ENCODE measurements at regions not wholly inside any gene's neighbourhood (a gene's known extent, or its start where the extent isn't known, plus 50 kb on each side); places are given as distances from the start of the nearest gene placed in this dataset.
"Not testable (repeated sequence)": the region's sequence is repeated elsewhere in the genome, so short reads cannot be mapped to it uniquely, and the experiment has no call there.

- Histone ChIP-seq H3K4me2 (ENCODE audit: extremely low read depth, insufficient read depth, low read length) (no peak overlapping the region), H3K79me2 (ENCODE audit: control insufficient read depth, insufficient read depth, low read length) (no peaks in the 10 kb centered on the region), H2AFZ (ENCODE audit: low read length) (no peak overlapping the region), H4K20me1 (ENCODE audit: control insufficient read depth, extremely low read depth, insufficient read depth, low read length) (no peaks in the 10 kb centered on the region), H3K4me1 (ENCODE audit: control insufficient read depth, extremely low read depth, insufficient read depth, low read length) (no peaks in the 10 kb centered on the region), H3K4me3 (replicated peaks in 1 of 4; ENCODE audit: control extremely low read depth in 1 of 4, insufficient read depth in 1 of 4, low read depth in 3 of 4, low read length in 4 of 4) (no peak overlapping the region), H3K36me3 (ENCODE audit: control insufficient read depth, insufficient read depth, low read length) (no peaks in the 10 kb centered on the region), H3K27ac (ENCODE audit: insufficient read depth, low read length) (no peak overlapping the region), H3K9ac (ENCODE audit: insufficient read depth, low read length) (no peak overlapping the region), H3K27me3 (ENCODE audit: control insufficient read depth, insufficient read depth, low read length) (no peaks in the 10 kb centered on the region), H3K9me3 (ENCODE audit: control insufficient read depth, insufficient read depth, low read depth, low read length) (no peaks in the 10 kb centered on the region)
- TF ChIP-seq CTCF (conservative IDR thresholded peaks at IDR 0.05 in 1 of 2, IDR thresholded peaks at IDR 0.05 in 1 of 2; ENCODE audit: low read depth in 1 of 2, low read length in 2 of 2) = no peak
- TF ChIP-seq EZH2 (IDR thresholded peaks at IDR 0.05; ENCODE audit: low read length, missing control alignments) = no peak
- peak in 1 of 2 donors; percentile 33 for DNase-seq (ENCODE audit: low read depth in 2 of 2)
Observed at GRCh38 chr14:38547961-38548490, 292.1 kb upstream of the CLEC14A start.

- Histone ChIP-seq H3K27me3 (ENCODE audit: control insufficient read depth, insufficient read depth, low read length) (no peaks in the 10 kb centered on the region), H3K4me3 (replicated peaks in 1 of 4; ENCODE audit: control extremely low read depth in 1 of 4, insufficient read depth in 1 of 4, low read depth in 3 of 4, low read length in 4 of 4) (no peak overlapping the region), H3K9ac (ENCODE audit: insufficient read depth, low read length) (no peak overlapping the region), H3K4me2 (ENCODE audit: extremely low read depth, insufficient read depth, low read length) (no peak overlapping the region), H3K36me3 (ENCODE audit: control insufficient read depth, insufficient read depth, low read length) (no peaks in the 10 kb centered on the region), H2AFZ (ENCODE audit: low read length) (no peak overlapping the region), H3K79me2 (ENCODE audit: control insufficient read depth, insufficient read depth, low read length) (no peaks in the 10 kb centered on the region), H3K9me3 (ENCODE audit: control insufficient read depth, insufficient read depth, low read depth, low read length) (no peaks in the 10 kb centered on the region), H4K20me1 (ENCODE audit: control insufficient read depth, extremely low read depth, insufficient read depth, low read length) (no peaks in the 10 kb centered on the region), H3K4me1 (ENCODE audit: control insufficient read depth, extremely low read depth, insufficient read depth, low read length) (no peaks in the 10 kb centered on the region), H3K27ac (ENCODE audit: insufficient read depth, low read length) (no peak overlapping the region)
- no peak for TF ChIP-seq EZH2 (IDR thresholded peaks at IDR 0.05; ENCODE audit: low read length, missing control alignments)
- DNase-seq (ENCODE audit: low read depth in 2 of 2) = no peak
Observed at GRCh38 chr14:38546932-38547551, 291.1 kb upstream of the CLEC14A start.

GRCh38 chr14:38544776-38545175 is 288.9 kb upstream of the CLEC14A start:
- no peak overlapping the region for H2AFZ ChIP-seq (ENCODE audit: low read length)
- TF ChIP-seq CTCF (conservative IDR thresholded peaks at IDR 0.05 in 1 of 2, IDR thresholded peaks at IDR 0.05 in 1 of 2; ENCODE audit: low read depth in 1 of 2, low read length in 2 of 2) = no peak
- no peak for TF ChIP-seq EZH2 (IDR thresholded peaks at IDR 0.05; ENCODE audit: low read length, missing control alignments)

GRCh38 chr14:38543851-38544250 is 288.0 kb upstream of the CLEC14A start:
- H3K4me3 ChIP-seq (replicated peaks in 1 of 4; ENCODE audit: control extremely low read depth in 1 of 4, insufficient read depth in 1 of 4, low read depth in 3 of 4, low read length in 4 of 4); H3K9me3 ChIP-seq (ENCODE audit: control insufficient read depth, insufficient read depth, low read depth, low read length); H3K9ac ChIP-seq (ENCODE audit: insufficient read depth, low read length); DNase-seq (ENCODE audit: low read depth in 2 of 2); H4K20me1 ChIP-seq (ENCODE audit: control insufficient read depth, extremely low read depth, insufficient read depth, low read length); H3K27ac ChIP-seq (ENCODE audit: insufficient read depth, low read length); H3K4me2 ChIP-seq (ENCODE audit: extremely low read depth, insufficient read depth, low read length); H3K36me3 ChIP-seq (ENCODE audit: control insufficient read depth, insufficient read depth, low read length); H2AFZ ChIP-seq (ENCODE audit: low read length); H3K79me2 ChIP-seq (ENCODE audit: control insufficient read depth, insufficient read depth, low read length); H3K4me1 ChIP-seq (ENCODE audit: control insufficient read depth, extremely low read depth, insufficient read depth, low read length); H3K27me3 ChIP-seq (ENCODE audit: control insufficient read depth, insufficient read depth, low read length): not testable (repeated sequence)

More at GRCh38 chr14:38544776-38545175, 288.9 kb upstream of the CLEC14A start:
- no peak for DNase-seq (ENCODE audit: low read depth in 2 of 2)
- no peaks in the 10 kb centered on the region for H4K20me1 ChIP-seq (ENCODE audit: control insufficient read depth, extremely low read depth, insufficient read depth, low read length)
- no peaks in the 10 kb centered on the region for H3K79me2 ChIP-seq (ENCODE audit: control insufficient read depth, insufficient read depth, low read length)
- no peaks in the 10 kb centered on the region for H3K27me3 ChIP-seq (ENCODE audit: control insufficient read depth, insufficient read depth, low read length)
- no peaks in the 10 kb centered on the region for H3K36me3 ChIP-seq (ENCODE audit: control insufficient read depth, insufficient read depth, low read length)
- no peaks in the 10 kb centered on the region for H3K4me1 ChIP-seq (ENCODE audit: control insufficient read depth, extremely low read depth, insufficient read depth, low read length)
- no peaks in the 10 kb centered on the region for H3K9me3 ChIP-seq (ENCODE audit: control insufficient read depth, insufficient read depth, low read depth, low read length)
- H3K9ac ChIP-seq (ENCODE audit: insufficient read depth, low read length) = no peak overlapping the region
- H3K4me3 ChIP-seq (replicated peaks in 1 of 4; ENCODE audit: control extremely low read depth in 1 of 4, insufficient read depth in 1 of 4, low read depth in 3 of 4, low read length in 4 of 4) = no peak overlapping the region
- H3K4me2 ChIP-seq (ENCODE audit: extremely low read depth, insufficient read depth, low read length) = no peak overlapping the region
- no peak overlapping the region for H3K27ac ChIP-seq (ENCODE audit: insufficient read depth, low read length)

- not testable (repeated sequence) for H3K79me2 ChIP-seq (ENCODE audit: control insufficient read depth, insufficient read depth, low read length); H3K36me3 ChIP-seq (ENCODE audit: control insufficient read depth, insufficient read depth, low read length); H3K27me3 ChIP-seq (ENCODE audit: control insufficient read depth, insufficient read depth, low read length); H3K27ac ChIP-seq (ENCODE audit: insufficient read depth, low read length); DNase-seq (ENCODE audit: low read depth in 2 of 2); H4K20me1 ChIP-seq (ENCODE audit: control insufficient read depth, extremely low read depth, insufficient read depth, low read length); H3K4me1 ChIP-seq (ENCODE audit: control insufficient read depth, extremely low read depth, insufficient read depth, low read length); H3K4me3 ChIP-seq (replicated peaks in 1 of 4; ENCODE audit: control extremely low read depth in 1 of 4, insufficient read depth in 1 of 4, low read depth in 3 of 4, low read length in 4 of 4); H3K9me3 ChIP-seq (ENCODE audit: control insufficient read depth, insufficient read depth, low read depth, low read length); H2AFZ ChIP-seq (ENCODE audit: low read length); H3K4me2 ChIP-seq (ENCODE audit: extremely low read depth, insufficient read depth, low read length); H3K9ac ChIP-seq (ENCODE audit: insufficient read depth, low read length)
Observed at GRCh38 chr14:38538053-38538452, 282.2 kb upstream of the CLEC14A start.

Data from fibroblast of lung (primary cell).